ENCODE measurements at regions not wholly inside any gene's neighbourhood (a gene's known extent, or its start where the extent isn't known, plus 50 kb on each side); places are given as distances from the start of the nearest gene placed in this dataset.
A peak's percentile ranks its signal among the peaks of the same experiment; 100 is the strongest.

DNA sequence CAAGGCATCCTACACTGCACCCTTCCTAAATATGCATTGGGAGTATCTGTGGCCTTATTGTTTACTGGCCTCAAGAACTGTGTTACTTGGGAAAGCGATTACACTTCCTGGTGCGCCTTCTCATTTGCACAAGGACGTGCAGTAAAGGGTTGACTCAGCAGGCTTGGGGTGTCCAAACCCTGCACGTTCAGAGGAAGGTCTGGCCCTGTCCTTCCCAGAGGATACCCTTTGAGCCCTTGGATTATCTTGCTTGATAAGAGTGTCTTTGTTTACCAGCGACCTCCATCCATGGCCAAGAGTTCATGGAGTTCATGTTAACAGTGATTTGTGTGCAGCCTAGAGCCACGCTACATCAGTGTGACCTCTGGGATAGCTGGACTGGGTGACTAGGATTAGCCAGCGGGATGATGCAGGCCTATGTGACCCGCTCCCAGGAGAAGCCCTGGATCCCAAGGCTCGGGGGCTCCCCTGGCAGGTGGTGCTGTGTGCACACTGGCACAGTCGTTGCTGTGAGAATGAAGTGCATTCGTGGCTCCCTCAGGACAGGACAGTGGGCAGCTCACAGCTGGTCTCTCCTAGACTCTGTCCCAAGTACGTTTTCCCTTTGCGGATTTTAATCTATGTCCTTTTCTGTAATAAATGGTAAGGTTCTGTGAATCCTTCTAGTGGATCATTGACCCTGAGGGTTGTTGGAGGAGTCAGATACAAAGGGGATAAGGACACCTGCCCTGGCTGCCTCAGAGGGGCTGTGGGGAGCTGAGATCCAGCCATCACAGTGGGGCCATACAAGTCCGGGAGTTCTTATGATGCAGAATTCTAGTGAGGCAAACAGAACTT, 73.5 kb downstream of the TTLL2 start (continued):
- TF ChIP-seq ZKSCAN8 (CRISPR knock-in tag; IDR thresholded peaks at IDR 0.05; ENCODE audit: borderline replicate concordance) (peak; percentile 93), ZNF234 (CRISPR knock-in tag; conservative IDR thresholded peaks at IDR 0.05) (no peak), CREB1 (IDR thresholded peaks at IDR 0.05) (no peak), CREB1 (CRISPR knock-in tag; IDR thresholded peaks at IDR 0.05) (no peak; the same call in 1 of the 2 replicates), SAP130 (CRISPR knock-in tag; IDR thresholded peaks at IDR 0.05; ENCODE audit: low read depth) (peak; percentile 97), GPN1 (CRISPR knock-in tag; IDR thresholded peaks at IDR 0.05; ENCODE audit: borderline replicate concordance) (no peak), ASH2L (IDR thresholded peaks at IDR 0.05; ENCODE audit: insufficient read length, low read depth, low read length) (peak; percentile 66), FOXM1 (CRISPR knock-in tag; IDR thresholded peaks at IDR 0.05) (no peak), ESRRA (CRISPR knock-in tag; IDR thresholded peaks at IDR 0.05; ENCODE audit: low read depth) (peak; percentile 97), ZNF773 (CRISPR knock-in tag; IDR thresholded peaks at IDR 0.05; ENCODE audit: borderline replicate concordance) (no peak), NFYC (CRISPR knock-in tag; IDR thresholded peaks at IDR 0.05) (0 out of 2 replicates have a peak, but pooled peaks have one; percentile 29), HMG20A (CRISPR knock-in tag; IDR thresholded peaks at IDR 0.05; ENCODE audit: borderline replicate concordance) (peak; percentile 100), RBM39 (IDR thresholded peaks at IDR 0.05; ENCODE audit: low read depth, low read length, poor library complexity, severe bottlenecking) (no peak), ZFY (CRISPR knock-in tag; IDR thresholded peaks at IDR 0.05) (peak; percentile 81), ZNF749 (CRISPR knock-in tag; IDR thresholded peaks at IDR 0.05; ENCODE audit: borderline replicate concordance) (peak; percentile 92; the same call in 1 of the 2 replicates), RFXANK (CRISPR knock-in tag; IDR thresholded peaks at IDR 0.05) (no peak), DPF2 (CRISPR knock-in tag; IDR thresholded peaks at IDR 0.05; ENCODE audit: borderline replicate concordance, low read depth) (peak; percentile 99), ADNP (CRISPR knock-in tag; IDR thresholded peaks at IDR 0.05) (no peak), ZFP36L1 (CRISPR knock-in tag; IDR thresholded peaks at IDR 0.05) (peak; percentile 98; the same call in 1 of the 2 replicates), HOXA3 (CRISPR knock-in tag; IDR thresholded peaks at IDR 0.05) (peak; percentile 97), MED8 (CRISPR knock-in tag; IDR thresholded peaks at IDR 0.05; ENCODE audit: insufficient replicate concordance) (peak; percentile 93), DR1 (CRISPR knock-in tag; IDR thresholded peaks at IDR 0.05) (peak; percentile 67; the same call in 1 of the 2 replicates)
- TF ChIP-seq, protein P1, sequence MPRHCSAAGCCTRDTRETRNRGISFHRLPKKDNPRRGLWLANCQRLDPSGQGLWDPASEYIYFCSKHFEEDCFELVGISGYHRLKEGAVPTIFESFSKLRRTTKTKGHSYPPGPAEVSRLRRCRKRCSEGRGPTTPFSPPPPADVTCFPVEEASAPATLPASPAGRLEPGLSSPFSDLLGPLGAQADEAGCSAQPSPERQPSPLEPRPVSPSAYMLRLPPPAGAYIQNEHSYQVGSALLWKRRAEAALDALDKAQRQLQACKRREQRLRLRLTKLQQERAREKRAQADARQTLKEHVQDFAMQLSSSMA (CRISPR knock-in tag; IDR thresholded peaks at IDR 0.05) = peak; percentile 92
- TF ChIP-seq, protein P2, sequence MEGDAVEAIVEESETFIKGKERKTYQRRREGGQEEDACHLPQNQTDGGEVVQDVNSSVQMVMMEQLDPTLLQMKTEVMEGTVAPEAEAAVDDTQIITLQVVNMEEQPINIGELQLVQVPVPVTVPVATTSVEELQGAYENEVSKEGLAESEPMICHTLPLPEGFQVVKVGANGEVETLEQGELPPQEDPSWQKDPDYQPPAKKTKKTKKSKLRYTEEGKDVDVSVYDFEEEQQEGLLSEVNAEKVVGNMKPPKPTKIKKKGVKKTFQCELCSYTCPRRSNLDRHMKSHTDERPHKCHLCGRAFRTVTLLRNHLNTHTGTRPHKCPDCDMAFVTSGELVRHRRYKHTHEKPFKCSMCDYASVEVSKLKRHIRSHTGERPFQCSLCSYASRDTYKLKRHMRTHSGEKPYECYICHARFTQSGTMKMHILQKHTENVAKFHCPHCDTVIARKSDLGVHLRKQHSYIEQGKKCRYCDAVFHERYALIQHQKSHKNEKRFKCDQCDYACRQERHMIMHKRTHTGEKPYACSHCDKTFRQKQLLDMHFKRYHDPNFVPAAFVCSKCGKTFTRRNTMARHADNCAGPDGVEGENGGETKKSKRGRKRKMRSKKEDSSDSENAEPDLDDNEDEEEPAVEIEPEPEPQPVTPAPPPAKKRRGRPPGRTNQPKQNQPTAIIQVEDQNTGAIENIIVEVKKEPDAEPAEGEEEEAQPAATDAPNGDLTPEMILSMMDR (CRISPR knock-in tag; IDR thresholded peaks at IDR 0.05) = peak; percentile 45
- TF ChIP-seq, protein P3, sequence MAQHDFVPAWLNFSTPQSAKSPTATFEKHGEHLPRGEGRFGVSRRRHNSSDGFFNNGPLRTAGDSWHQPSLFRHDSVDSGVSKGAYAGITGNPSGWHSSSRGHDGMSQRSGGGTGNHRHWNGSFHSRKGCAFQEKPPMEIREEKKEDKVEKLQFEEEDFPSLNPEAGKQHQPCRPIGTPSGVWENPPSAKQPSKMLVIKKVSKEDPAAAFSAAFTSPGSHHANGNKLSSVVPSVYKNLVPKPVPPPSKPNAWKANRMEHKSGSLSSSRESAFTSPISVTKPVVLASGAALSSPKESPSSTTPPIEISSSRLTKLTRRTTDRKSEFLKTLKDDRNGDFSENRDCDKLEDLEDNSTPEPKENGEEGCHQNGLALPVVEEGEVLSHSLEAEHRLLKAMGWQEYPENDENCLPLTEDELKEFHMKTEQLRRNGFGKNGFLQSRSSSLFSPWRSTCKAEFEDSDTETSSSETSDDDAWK (CRISPR knock-in tag; IDR thresholded peaks at IDR 0.05) = no peak
